Progenitor cell of endocrine pancreas (in vitro differentiated cells): ENCODE measurements at regions not wholly inside any gene's neighbourhood (a gene's known extent, or its start where the extent isn't known, plus 50 kb on each side); places are given as distances from the start of the nearest gene placed in this dataset.

Experiments
- DNase-seq: peaks from one replicate; pipeline ENCODE4 v3.0.0; 2021; ENCODE audit warnings: low spot score; ENCODE audit not compliant: unreplicated experiment
- H3K27ac Mint-ChIP-seq: 2 replicates; pipeline ENCODE4 v1.8.0; 2021; ENCODE audit warnings: mild to moderate bottlenecking, moderate library complexity, mixed read lengths
- H3K27me3 Mint-ChIP-seq: 2 replicates; pipeline ENCODE4 v1.8.0; 2021; ENCODE audit warnings: mixed read lengths
- H3K36me3 Mint-ChIP-seq: 2 replicates; pipeline ENCODE4 v1.8.0; 2022; ENCODE audit warnings: mixed read lengths; ENCODE audit not compliant: insufficient read depth
- H3K4me1 Mint-ChIP-seq: 2 replicates; pipeline ENCODE4 v1.8.0; 2021; ENCODE audit warnings: low read depth, mixed read lengths
- H3K4me3 Mint-ChIP-seq: 2 replicates; pipeline ENCODE4 v1.8.0; 2021; ENCODE audit warnings: low read depth, mild to moderate bottlenecking, moderate library complexity, mixed read lengths
- H3K9me3 Mint-ChIP-seq: 2 replicates; pipeline ENCODE4 v1.8.0; 2021; ENCODE audit warnings: low read depth, mixed read lengths
- CTCF ChIP-seq: fragments of 200-600 bp; sonication (generic); IDR thresholded peaks from one replicate; pipeline ENCODE4 v1.5.0; 2021; ENCODE audit warnings: antibody characterized with exemption, mild to moderate bottlenecking; ENCODE audit not compliant: unreplicated experiment

GRCh38 chr18:53756610-53756972 lies 467.9 kb downstream of the MBD2 start:
- Mint-ChIP-seq H3K36me3 (no peaks in the 10 kb centered on the region), H3K27ac (no peak overlapping the region), H3K4me3 (no peak overlapping the region), H3K27me3 (no peaks in the 10 kb centered on the region), H3K4me1 (peaks cover 3% of the 10 kb centered on the region), H3K9me3 (peaks cover 2% of the 10 kb centered on the region)
- no peak for TF ChIP-seq CTCF
- no peak for DNase-seq

DNA sequence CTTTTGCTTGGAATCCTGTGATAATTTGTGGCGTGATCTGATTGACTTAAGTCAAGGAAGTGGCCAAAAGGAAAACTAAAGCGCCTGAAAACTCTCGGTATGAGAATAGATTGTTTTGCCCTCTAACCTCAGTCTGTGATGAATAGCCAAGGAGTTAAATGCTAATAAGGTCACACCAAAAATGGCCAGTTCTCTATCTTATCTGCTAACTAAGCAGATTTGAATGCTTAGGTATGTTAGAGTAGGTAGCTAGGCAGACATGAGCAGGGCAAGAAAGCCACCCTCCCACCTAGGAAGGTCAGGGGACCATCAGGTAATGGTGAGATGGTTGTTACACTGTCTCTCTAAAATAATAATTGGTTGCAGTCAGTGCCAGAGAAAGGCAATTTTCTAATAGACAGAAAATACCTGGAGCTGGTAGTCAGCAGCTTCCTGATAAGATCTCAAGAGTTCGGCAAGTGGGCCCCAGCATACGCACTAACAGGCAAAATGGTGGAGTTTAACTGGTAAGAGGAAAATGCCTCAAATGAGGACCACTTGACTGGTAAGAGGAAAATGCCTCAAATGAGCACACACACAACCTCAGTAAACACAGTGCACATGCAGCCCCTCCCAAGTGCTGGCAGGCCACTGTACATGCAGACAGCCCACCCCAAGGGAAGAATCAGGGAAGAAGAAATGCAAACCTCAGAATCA lies 468.4 kb downstream of the MBD2 start:
- DNase-seq = no peak
- no peaks in the 10 kb centered on the region for H3K36me3 Mint-ChIP-seq
- no peak overlapping the region for H3K4me3 Mint-ChIP-seq
- no peak overlapping the region for H3K27ac Mint-ChIP-seq
- H3K9me3 Mint-ChIP-seq = no peaks in the 10 kb centered on the region
- no peak for TF ChIP-seq CTCF
- no peaks in the 10 kb centered on the region for H3K27me3 Mint-ChIP-seq
- peaks cover 3% of the 10 kb centered on the region for H3K4me1 Mint-ChIP-seq

DNA sequence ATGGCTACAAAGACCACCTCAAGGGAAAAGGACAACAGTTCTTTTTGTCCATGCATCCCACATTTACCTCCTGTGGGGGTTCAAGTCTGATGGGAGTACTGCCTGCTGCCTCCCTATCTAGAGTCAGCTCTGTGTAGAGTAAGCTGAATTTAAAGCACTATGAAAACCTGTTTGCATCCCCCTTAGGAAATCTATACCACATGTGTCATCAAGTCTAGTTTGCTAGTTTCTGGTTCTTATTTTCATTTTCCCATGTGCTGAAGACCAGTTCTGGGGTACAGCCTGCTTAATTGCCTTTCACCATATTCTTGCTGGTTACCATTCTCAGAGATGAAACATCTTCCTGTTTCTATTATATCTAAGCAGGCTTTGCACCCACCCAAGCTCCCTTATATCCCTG lies 470.3 kb downstream of the MBD2 start:
- H3K27me3 Mint-ChIP-seq = no peaks in the 10 kb centered on the region
- no peak overlapping the region for H3K27ac Mint-ChIP-seq
- no peak overlapping the region for H3K4me3 Mint-ChIP-seq
- DNase-seq = no peak
- TF ChIP-seq CTCF = no peak
- H3K4me1 Mint-ChIP-seq = peaks cover 3% of the 10 kb centered on the region
- H3K9me3 Mint-ChIP-seq = no peaks in the 10 kb centered on the region
- no peaks in the 10 kb centered on the region for H3K36me3 Mint-ChIP-seq

DNA sequence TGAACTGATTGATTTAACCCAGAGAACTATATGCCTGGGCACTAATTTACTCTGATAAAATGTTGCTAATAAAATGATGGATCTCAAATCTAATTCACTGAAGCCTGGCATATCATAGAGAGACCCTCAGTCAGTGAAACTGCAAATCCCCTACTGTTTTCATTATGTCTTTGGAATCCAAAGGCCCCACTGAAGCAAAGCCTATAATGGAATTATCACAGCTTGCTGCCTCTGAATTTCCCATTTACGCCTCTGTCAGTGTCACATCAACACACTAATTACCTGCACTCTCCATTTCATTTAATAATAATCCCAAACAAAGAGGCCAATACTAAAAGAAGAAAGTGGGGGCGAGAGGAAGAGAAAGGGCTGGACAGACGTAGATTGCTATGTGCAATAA lies 470.9 kb downstream of the MBD2 start:
- Mint-ChIP-seq H3K36me3 (no peaks in the 10 kb centered on the region), H3K9me3 (no peaks in the 10 kb centered on the region), H3K4me3 (no peak overlapping the region), H3K27me3 (no peaks in the 10 kb centered on the region), H3K27ac (no peak overlapping the region), H3K4me1 (peaks cover 5% of the 10 kb centered on the region)
- no peak for DNase-seq
- no peak for TF ChIP-seq CTCF

DNA sequence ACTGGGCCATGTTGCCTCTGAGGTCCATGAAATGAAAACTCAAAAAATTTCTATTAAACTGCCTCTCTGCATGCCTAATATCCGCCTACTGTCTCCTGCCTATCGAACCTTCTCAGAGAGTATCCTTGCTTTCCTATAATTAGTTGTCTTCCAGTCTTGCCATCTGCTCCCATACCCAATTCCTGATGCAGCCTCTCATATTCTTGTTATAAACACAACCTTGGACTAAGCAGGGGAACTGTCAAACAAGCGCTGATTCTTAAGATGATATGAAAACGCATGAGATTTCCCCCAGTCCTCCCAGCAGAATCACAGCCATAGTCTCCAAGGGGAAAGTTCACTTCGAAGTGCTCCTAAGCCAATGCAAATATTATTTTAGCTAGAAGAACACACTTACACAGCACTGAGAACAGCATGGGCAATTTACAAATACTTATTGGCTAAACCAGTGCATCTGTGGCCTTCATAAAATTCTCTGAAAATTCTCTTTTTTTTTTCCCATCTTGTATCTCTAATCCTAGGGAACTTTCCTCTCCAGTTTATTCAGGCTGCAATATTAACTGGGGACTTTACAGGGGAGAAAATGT lies 471.6 kb downstream of the MBD2 start:
- Mint-ChIP-seq H3K27me3 (no peaks in the 10 kb centered on the region), H3K4me3 (no peak overlapping the region), H3K9me3 (no peaks in the 10 kb centered on the region), H3K36me3 (no peaks in the 10 kb centered on the region), H3K4me1 (peaks cover 5% of the 10 kb centered on the region), H3K27ac (no peak overlapping the region)
- no peak for TF ChIP-seq CTCF
- no peak for DNase-seq
